ENCODE measurements at regions not wholly inside any gene's neighbourhood (a gene's known extent, or its start where the extent isn't known, plus 50 kb on each side); places are given as distances from the start of the nearest gene placed in this dataset.

GRCh38 chr3:26960382-26960781, 337.8 kb downstream of the LRRC3B start:
- H3K4ac ChIP-seq (ENCODE audit: low read depth, low read length), result no peak overlapping the region
- no TSS peak for BruUV-seq (replicated peaks)
- POLR2A ChIA-PET (ENCODE audit: unreplicated experiment), result no interaction called here

More at GRCh38 chr3:26960382-26960781, 337.8 kb downstream of the LRRC3B start:
- Histone ChIP-seq H3K9ac (ENCODE audit: low read depth, low read length) (no peak overlapping the region), H4K8ac (ENCODE audit: low read depth in 2 of 2, low read length in 2 of 2) (no peak overlapping the region), H3K18ac (ENCODE audit: low read depth, low read length) (no peak overlapping the region), H4K5ac (ENCODE audit: low read depth, low read length) (no peak overlapping the region), H3K4me1 (ENCODE audit: control insufficient read depth, insufficient read depth, low read length) (no peaks in the 10 kb centered on the region), H4K20me1 (ENCODE audit: insufficient read depth, low read length) (no peaks in the 10 kb centered on the region), H3K79me1 (ENCODE audit: low read depth in 1 of 2, low read length in 2 of 2) (no peaks in the 10 kb centered on the region), H2AFZ (replicated peaks; ENCODE audit: low read length, poor library complexity) (no peak overlapping the region), H3K23ac (ENCODE audit: low read depth, low read length) (no peak overlapping the region), H2BK5ac (ENCODE audit: low read depth, low read length, poor library complexity, severe bottlenecking) (no peak overlapping the region), H4K91ac (ENCODE audit: insufficient read depth, low read depth, low read length) (no peak overlapping the region), H3K4me3 (ENCODE audit: insufficient read depth, low read depth, low read length) (no peak overlapping the region), H3K56ac (ENCODE audit: extremely low read depth, insufficient read depth, low read length) (no peak overlapping the region), H2BK120ac (ENCODE audit: low read depth, low read length) (no peak overlapping the region), H2AK5ac (ENCODE audit: low read depth, low read length) (no peak overlapping the region), H3K27ac (ENCODE audit: insufficient read depth, low read length) (no peak overlapping the region), H3K27me3 (ENCODE audit: control insufficient read depth, insufficient read depth, low read length) (no peaks in the 10 kb centered on the region), H3K9me3 (ENCODE audit: control insufficient read depth, insufficient read depth, low read length) (peaks cover 12% of the 10 kb centered on the region; the same call in 1 of the 2 replicates), H2BK20ac (ENCODE audit: low read depth, low read length) (no peak overlapping the region), H3K9me1 (ENCODE audit: insufficient read depth, low read length) (no peaks in the 10 kb centered on the region), H3K4me2 (ENCODE audit: low read depth, low read length) (no peak overlapping the region), H2BK15ac (ENCODE audit: low read depth, low read length) (no peak overlapping the region), H3K36me3 (ENCODE audit: control insufficient read depth, insufficient read depth, low read length) (no peaks in the 10 kb centered on the region), H2AK9ac (replicated peaks; ENCODE audit: low read depth, low read length, poor library complexity) (no peak overlapping the region), H3K14ac (replicated peaks; ENCODE audit: low read depth, low read length) (no peak overlapping the region)
- TF ChIP-seq NFE2L2 (IDR thresholded peaks at IDR 0.05; ENCODE audit: low read depth, low read length) (no peak), RAD21 (IDR thresholded peaks at IDR 0.05; ENCODE audit: low read length) (no peak), CHD1 (IDR thresholded peaks at IDR 0.05; ENCODE audit: low read depth, low read length) (no peak), USF2 (IDR thresholded peaks at IDR 0.05; ENCODE audit: low read depth, low read length) (no peak), BHLHE40 (IDR thresholded peaks at IDR 0.05; ENCODE audit: low read depth, low read length) (no peak), CEBPB (IDR thresholded peaks at IDR 0.05; ENCODE audit: low read depth, low read length) (no peak), MXI1 (IDR thresholded peaks at IDR 0.05; ENCODE audit: borderline replicate concordance, low read depth, low read length) (no peak), RCOR1 (IDR thresholded peaks at IDR 0.05; ENCODE audit: insufficient replicate concordance, low read length) (no peak), RFX5 (IDR thresholded peaks at IDR 0.05; ENCODE audit: low read depth, low read length) (no peak), CTCF (conservative IDR thresholded peaks at IDR 0.05; ENCODE audit: low read depth, low read length) (no peak), ELK1 (IDR thresholded peaks at IDR 0.05; ENCODE audit: borderline replicate concordance, low read depth, low read length) (no peak)
- dilution Hi-C loops (cut with HindIII; ENCODE audit: low sequenced_read_pairs, unreplicated experiment), result no loop called here
- CTCF ChIA-PET, result no interaction called here
- no CpG with 5 or more reads among the region's 1 CpG for WGBS, 2 experiments (ENCODE audit: extremely low coverage in 2 of 2, insufficient read length in 1 of 2)
- in situ Hi-C loops (cut with MboI; ENCODE audit: low sequenced_read_pairs), result no loop called here
- no peak for ATAC-seq (ENCODE audit: low read depth)
- DNase-seq, result no peak
- intact Hi-C loops (cut with micrococcal nuclease), result no loop called here

Measured in IMR-90 (cell line).